ENCODE measurements at regions not wholly inside any gene's neighbourhood (a gene's known extent, or its start where the extent isn't known, plus 50 kb on each side); places are given as distances from the start of the nearest gene placed in this dataset.

- TF ChIP-seq CEBPB (IDR thresholded peaks at IDR 0.05; ENCODE audit: low read depth) (no peak), POLR2A (IDR thresholded peaks at IDR 0.05; ENCODE audit: borderline replicate concordance, extremely low read depth, insufficient read depth, insufficient read length) (no peak)
- TF ChIP-seq, protein P1, sequence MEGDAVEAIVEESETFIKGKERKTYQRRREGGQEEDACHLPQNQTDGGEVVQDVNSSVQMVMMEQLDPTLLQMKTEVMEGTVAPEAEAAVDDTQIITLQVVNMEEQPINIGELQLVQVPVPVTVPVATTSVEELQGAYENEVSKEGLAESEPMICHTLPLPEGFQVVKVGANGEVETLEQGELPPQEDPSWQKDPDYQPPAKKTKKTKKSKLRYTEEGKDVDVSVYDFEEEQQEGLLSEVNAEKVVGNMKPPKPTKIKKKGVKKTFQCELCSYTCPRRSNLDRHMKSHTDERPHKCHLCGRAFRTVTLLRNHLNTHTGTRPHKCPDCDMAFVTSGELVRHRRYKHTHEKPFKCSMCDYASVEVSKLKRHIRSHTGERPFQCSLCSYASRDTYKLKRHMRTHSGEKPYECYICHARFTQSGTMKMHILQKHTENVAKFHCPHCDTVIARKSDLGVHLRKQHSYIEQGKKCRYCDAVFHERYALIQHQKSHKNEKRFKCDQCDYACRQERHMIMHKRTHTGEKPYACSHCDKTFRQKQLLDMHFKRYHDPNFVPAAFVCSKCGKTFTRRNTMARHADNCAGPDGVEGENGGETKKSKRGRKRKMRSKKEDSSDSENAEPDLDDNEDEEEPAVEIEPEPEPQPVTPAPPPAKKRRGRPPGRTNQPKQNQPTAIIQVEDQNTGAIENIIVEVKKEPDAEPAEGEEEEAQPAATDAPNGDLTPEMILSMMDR (IDR thresholded peaks at IDR 0.05 in 2 of 3, conservative IDR thresholded peaks at IDR 0.05 in 1 of 3; ENCODE audit: borderline replicate concordance in 1 of 3, insufficient read depth in 1 of 3, low read depth in 2 of 3, low read length in 2 of 3) = no peak
Measured at GRCh38 chr10:129049501-129049900, 417.5 kb upstream of the MGMT start.
